ENCODE measurements at regions not wholly inside any gene's neighbourhood (a gene's known extent, or its start where the extent isn't known, plus 50 kb on each side); places are given as distances from the start of the nearest gene placed in this dataset.

GRCh38 chr10:36087006-36088005, 445.2 kb upstream of the FZD8 start:
- Histone ChIP-seq H3K4me1 (ENCODE audit: control insufficient read depth in 2 of 2, insufficient read depth in 2 of 2, low read length in 2 of 2) (no peaks in the 10 kb centered on the region), H4K20me1 (ENCODE audit: control insufficient read depth, insufficient read depth, low read length, poor library complexity, severe bottlenecking) (no peaks in the 10 kb centered on the region), H3K4me3 (ENCODE audit: control extremely low read depth in 1 of 5, extremely low read depth in 1 of 5, insufficient read depth in 1 of 5, low read depth in 2 of 5, low read length in 4 of 5) (no peak overlapping the region), H3K4me2 (replicated peaks; ENCODE audit: low read depth, low read length, poor library complexity, severe bottlenecking) (no peak overlapping the region), H2AFZ (ENCODE audit: insufficient read depth, low read depth, low read length, poor library complexity, severe bottlenecking) (no peak overlapping the region), H3K27me3 (replicated peaks in 1 of 4; ENCODE audit: control extremely low read depth in 1 of 4, control insufficient read depth in 3 of 4, insufficient read depth in 4 of 4, low read length in 3 of 4) (no peaks in the 10 kb centered on the region), H3K79me2 (ENCODE audit: control insufficient read depth, insufficient read depth, low read length) (no peaks in the 10 kb centered on the region), H3K27ac (ENCODE audit: low read length in 2 of 2) (no peak overlapping the region), H3K9me3 (ENCODE audit: control extremely low read depth in 1 of 3, control insufficient read depth in 2 of 3, insufficient read depth in 1 of 3, low read length in 2 of 3) (peaks cover 0 to 13% (median 1%) of the 10 kb centered on the region in 3 donors), H3K9ac (ENCODE audit: low read length) (no peak overlapping the region), H3K36me3 (replicated peaks in 1 of 2; ENCODE audit: control extremely low read depth in 1 of 2, control insufficient read depth in 1 of 2, extremely low read depth in 1 of 2, insufficient read depth in 2 of 2, low read length in 1 of 2) (no peaks in the 10 kb centered on the region)
- TF ChIP-seq EZH2 (IDR thresholded peaks at IDR 0.05; ENCODE audit: borderline replicate concordance, insufficient read depth, low read depth, low read length, poor library complexity, severe bottlenecking) (no peak), CTCF (IDR thresholded peaks at IDR 0.05) (no peak)
- ATAC-seq (ENCODE audit: low read depth), result no peak
- H3K4me1 Mint-ChIP-seq, result no peaks in the 10 kb centered on the region
- CTCF ChIA-PET, result no interaction called here
- DNase-seq, result no peak
- 93% methylated on average over 4 of the region's 10 CpGs for WGBS (ENCODE audit: insufficient coverage)
- POLR2A ChIA-PET, result no interaction called here
- H3K4me3 Mint-ChIP-seq, result no peak overlapping the region
- H3K27ac Mint-ChIP-seq, result no peak overlapping the region
- H3K27me3 Mint-ChIP-seq, result no peaks in the 10 kb centered on the region
- intact Hi-C loops (cut with micrococcal nuclease), result no loop called here
- H3K9me3 Mint-ChIP-seq (ENCODE audit: insufficient read depth), result no peaks in the 10 kb centered on the region

GRCh38 chr10:36075196-36075595, 433.1 kb upstream of the FZD8 start:
- no peak overlapping the region for H3K9ac ChIP-seq (ENCODE audit: low read length)
- ATAC-seq (ENCODE audit: low read depth), result no peak
- H3K79me2 ChIP-seq (ENCODE audit: control insufficient read depth, insufficient read depth, low read length), result no peaks in the 10 kb centered on the region
- no peak overlapping the region for H3K4me3 Mint-ChIP-seq
- 86% methylated on average over 4 of the region's 4 CpGs for WGBS (ENCODE audit: insufficient coverage)
- H3K27ac ChIP-seq (ENCODE audit: low read length in 2 of 2), result no peak overlapping the region
- no peaks in the 10 kb centered on the region for H3K27me3 Mint-ChIP-seq
- no peak overlapping the region for H3K27ac Mint-ChIP-seq
- no peaks in the 10 kb centered on the region for H3K4me1 Mint-ChIP-seq
- H3K4me3 ChIP-seq (ENCODE audit: control extremely low read depth in 1 of 5, extremely low read depth in 1 of 5, insufficient read depth in 1 of 5, low read depth in 2 of 5, low read length in 4 of 5), result no peak overlapping the region
- no peaks in the 10 kb centered on the region for H3K27me3 ChIP-seq (replicated peaks in 1 of 4; ENCODE audit: control extremely low read depth in 1 of 4, control insufficient read depth in 3 of 4, insufficient read depth in 4 of 4, low read length in 3 of 4)
- H3K4me1 ChIP-seq (ENCODE audit: control insufficient read depth in 2 of 2, insufficient read depth in 2 of 2, low read length in 2 of 2), result no peaks in the 10 kb centered on the region
- TF ChIP-seq EZH2 (IDR thresholded peaks at IDR 0.05; ENCODE audit: borderline replicate concordance, insufficient read depth, low read depth, low read length, poor library complexity, severe bottlenecking) (no peak), CTCF (IDR thresholded peaks at IDR 0.05) (no peak)
- no peaks in the 10 kb centered on the region for H4K20me1 ChIP-seq (ENCODE audit: control insufficient read depth, insufficient read depth, low read length, poor library complexity, severe bottlenecking)
- no peaks in the 10 kb centered on the region for H3K9me3 Mint-ChIP-seq (ENCODE audit: insufficient read depth)
- H2AFZ ChIP-seq (ENCODE audit: insufficient read depth, low read depth, low read length, poor library complexity, severe bottlenecking), result no peak overlapping the region
- ChIA-PET POLR2A (no interaction called here), CTCF (no interaction called here)
- no peak overlapping the region for H3K4me2 ChIP-seq (replicated peaks; ENCODE audit: low read depth, low read length, poor library complexity, severe bottlenecking)
- H3K9me3 ChIP-seq (ENCODE audit: control extremely low read depth in 1 of 3, control insufficient read depth in 2 of 3, insufficient read depth in 1 of 3, low read length in 2 of 3), result no peaks in the 10 kb centered on the region
- no peaks in the 10 kb centered on the region for H3K36me3 ChIP-seq (replicated peaks in 1 of 2; ENCODE audit: control extremely low read depth in 1 of 2, control insufficient read depth in 1 of 2, extremely low read depth in 1 of 2, insufficient read depth in 2 of 2, low read length in 1 of 2)
- intact Hi-C loops (cut with micrococcal nuclease), result no loop called here
- no peak for DNase-seq

Data from B cell (primary cell).